ENCODE measurements at regions not wholly inside any gene's neighbourhood (a gene's known extent, or its start where the extent isn't known, plus 50 kb on each side); places are given as distances from the start of the nearest gene placed in this dataset.

- H3K27ac Mint-ChIP-seq (ENCODE audit: unreplicated experiment) = no peak overlapping the region
- no peak overlapping the region for H3K4me3 ChIP-seq (ENCODE audit: low read depth, low read length)
- ChIA-PET POLR2A (no interaction called here), CTCF (no interaction called here)
- DNase-seq = no peak
- intact Hi-C loops (cut with micrococcal nuclease; ENCODE audit: unreplicated experiment) = no loop called here
- no peaks in the 10 kb centered on the region for H3K9me3 Mint-ChIP-seq (ENCODE audit: unreplicated experiment)
- no peaks in the 10 kb centered on the region for H3K36me3 ChIP-seq (ENCODE audit: control insufficient read depth, insufficient read depth, low read length)
- H3K4me3 Mint-ChIP-seq (ENCODE audit: unreplicated experiment) = no peak overlapping the region
- H3K27me3 ChIP-seq (replicated peaks; ENCODE audit: control insufficient read depth, insufficient read depth, low read length) = no peaks in the 10 kb centered on the region
- no peaks in the 10 kb centered on the region for H3K36me3 Mint-ChIP-seq (ENCODE audit: insufficient read depth, unreplicated experiment)
- H3K4me1 Mint-ChIP-seq (ENCODE audit: low read depth, unreplicated experiment) = no peaks in the 10 kb centered on the region
- no peaks in the 10 kb centered on the region for H3K9me3 ChIP-seq
- no peaks in the 10 kb centered on the region for H3K4me1 ChIP-seq
- BruUV-seq (replicated peaks) = no TSS peak
- H3K27me3 Mint-ChIP-seq (ENCODE audit: insufficient read depth, unreplicated experiment) = peaks cover 2% of the 10 kb centered on the region
- TF ChIP-seq CTCF (IDR thresholded peaks at IDR 0.05; ENCODE audit: insufficient read depth in 1 of 2, low read depth in 1 of 2, low read length in 1 of 2, severe bottlenecking in 1 of 2, unreplicated experiment in 1 of 2) = no peak
These were observed 369.5 kb upstream of the FAM241A start for GRCh38 chr4:111775556-111776297.

DNA sequence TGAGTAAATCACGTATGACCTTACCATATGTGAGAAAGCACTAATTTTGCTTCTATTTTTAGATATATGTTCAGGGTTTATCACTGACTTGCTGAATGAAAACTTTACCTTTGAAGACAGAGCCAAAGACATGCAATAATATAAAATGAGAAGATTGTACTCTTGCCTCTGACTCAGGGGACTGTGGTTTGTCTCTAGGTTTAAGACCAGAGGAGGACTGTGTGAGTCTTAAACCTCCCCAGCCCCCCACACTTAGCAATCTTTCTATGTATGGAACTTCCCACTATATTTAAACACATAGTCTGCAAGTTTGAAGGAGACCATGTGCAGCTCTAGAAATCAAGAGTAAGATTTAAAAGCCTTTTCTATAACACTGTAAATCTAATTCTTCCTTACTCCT is 368.7 kb upstream of the FAM241A start:
- Mint-ChIP-seq H3K27me3 (ENCODE audit: insufficient read depth, unreplicated experiment) (peaks cover 2% of the 10 kb centered on the region), H3K27ac (ENCODE audit: unreplicated experiment) (no peak overlapping the region), H3K36me3 (ENCODE audit: insufficient read depth, unreplicated experiment) (no peaks in the 10 kb centered on the region), H3K4me1 (ENCODE audit: low read depth, unreplicated experiment) (no peaks in the 10 kb centered on the region), H3K4me3 (ENCODE audit: unreplicated experiment) (no peak overlapping the region), H3K9me3 (ENCODE audit: unreplicated experiment) (no peaks in the 10 kb centered on the region)
- POLR2A ChIA-PET = interaction anchor here (0.6 kb wide), 1 partner anchor 108 kb away, joined by 4 read pairs; no protein-coding TSS in a partner anchor
- intact Hi-C loops (cut with micrococcal nuclease; ENCODE audit: unreplicated experiment) = no loop called here
- no peaks in the 10 kb centered on the region for H3K36me3 ChIP-seq (ENCODE audit: control insufficient read depth, insufficient read depth, low read length)
- DNase-seq = no peak
- H3K27me3 ChIP-seq (replicated peaks; ENCODE audit: control insufficient read depth, insufficient read depth, low read length) = no peaks in the 10 kb centered on the region
- no peak for TF ChIP-seq CTCF (IDR thresholded peaks at IDR 0.05; ENCODE audit: insufficient read depth in 1 of 2, low read depth in 1 of 2, low read length in 1 of 2, severe bottlenecking in 1 of 2, unreplicated experiment in 1 of 2)
- no peaks in the 10 kb centered on the region for H3K4me1 ChIP-seq
- BruUV-seq (replicated peaks) = no TSS peak
- no peaks in the 10 kb centered on the region for H3K9me3 ChIP-seq
- CTCF ChIA-PET = no interaction called here
- H3K4me3 ChIP-seq (ENCODE audit: low read depth, low read length) = no peak overlapping the region

DNA sequence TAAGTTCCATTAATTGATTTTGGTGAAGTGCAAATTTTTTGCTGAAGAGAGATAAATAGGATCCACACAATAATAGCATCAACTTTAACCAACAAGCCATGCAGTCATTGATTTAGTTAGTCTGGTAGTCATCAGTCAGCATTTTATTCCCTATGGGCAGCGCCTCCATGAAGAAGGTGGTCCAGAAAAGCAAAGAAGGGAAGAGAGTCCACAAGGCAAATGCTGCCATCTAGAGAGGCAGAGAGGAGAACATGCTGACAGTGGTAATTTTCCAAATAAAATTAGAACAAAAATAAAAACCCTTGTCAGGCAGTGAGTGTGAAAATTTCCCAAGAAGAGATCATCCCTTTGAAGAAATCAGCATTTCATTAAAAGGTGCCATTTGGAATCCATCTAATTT is 366.7 kb upstream of the FAM241A start:
- BruUV-seq (replicated peaks) = no TSS peak
- ChIA-PET CTCF (no interaction called here), POLR2A (no interaction called here)
- no peaks in the 10 kb centered on the region for H3K36me3 Mint-ChIP-seq (ENCODE audit: insufficient read depth, unreplicated experiment)
- Histone ChIP-seq H3K36me3 (ENCODE audit: control insufficient read depth, insufficient read depth, low read length) (no peaks in the 10 kb centered on the region), H3K9me3 (no peaks in the 10 kb centered on the region), H3K4me1 (no peaks in the 10 kb centered on the region), H3K4me3 (ENCODE audit: low read depth, low read length) (no peak overlapping the region), H3K27me3 (replicated peaks; ENCODE audit: control insufficient read depth, insufficient read depth, low read length) (no peaks in the 10 kb centered on the region)
- H3K27me3 Mint-ChIP-seq (ENCODE audit: insufficient read depth, unreplicated experiment) = peaks cover 2% of the 10 kb centered on the region
- no peaks in the 10 kb centered on the region for H3K9me3 Mint-ChIP-seq (ENCODE audit: unreplicated experiment)
- TF ChIP-seq CTCF (IDR thresholded peaks at IDR 0.05; ENCODE audit: insufficient read depth in 1 of 2, low read depth in 1 of 2, low read length in 1 of 2, severe bottlenecking in 1 of 2, unreplicated experiment in 1 of 2) = peak in 1 of 2 experiments; percentile 28
- H3K4me1 Mint-ChIP-seq (ENCODE audit: low read depth, unreplicated experiment) = no peaks in the 10 kb centered on the region
- DNase-seq = no peak
- no peak overlapping the region for H3K4me3 Mint-ChIP-seq (ENCODE audit: unreplicated experiment)
- no peak overlapping the region for H3K27ac Mint-ChIP-seq (ENCODE audit: unreplicated experiment)
- intact Hi-C loops (cut with micrococcal nuclease; ENCODE audit: unreplicated experiment) = loop anchor here (1.0 kb wide), 1 partner anchor 136 kb away; no protein-coding TSS in a partner anchor
